ENCODE measurements at regions not wholly inside any gene's neighbourhood (a gene's known extent, or its start where the extent isn't known, plus 50 kb on each side); places are given as distances from the start of the nearest gene placed in this dataset.

- no peak for TF ChIP-seq POLR2A (IDR thresholded peaks at IDR 0.05)
- TF ChIP-seq CTCF (IDR thresholded peaks at IDR 0.05), result no peak
- no peak for TF ChIP-seq POLR2AphosphoS5 (IDR thresholded peaks at IDR 0.05)
Observed at GRCh38 chr12:15033641-15034040, 60.8 kb downstream of the PDE6H start.

Data from transverse colon (tissue), 4 donors.